ENCODE measurements at regions not wholly inside any gene's neighbourhood (a gene's known extent, or its start where the extent isn't known, plus 50 kb on each side); places are given as distances from the start of the nearest gene placed in this dataset.
A peak's percentile ranks its signal among the peaks of the same experiment; 100 is the strongest.

GRCh38 chr2:129464036-129464435 lies 515.4 kb upstream of the RAB6C start:
- ChIA-PET POLR2A (no interaction called here), CTCF (ENCODE audit: low intra/inter-chr PET ratio) (no interaction called here)
- in situ Hi-C loops (cut with MboI): no loop called here
- no peaks in the 10 kb centered on the region for H3K9me3 ChIP-seq (replicated peaks; ENCODE audit: control insufficient read depth, insufficient read depth, low read depth, low read length)
- H3K4me3 ChIP-seq: no peak overlapping the region
- intact Hi-C loops (cut with micrococcal nuclease): no loop called here
- ATAC-seq (no peak), FAIRE-seq (no peak), DNase-seq (ENCODE audit: extremely low read depth in 1 of 4, low spot score in 3 of 4) (no peak)
- H4K20me1 ChIP-seq (replicated peaks; ENCODE audit: control insufficient read depth, insufficient read depth, low read length): no peaks in the 10 kb centered on the region
- BruUV-seq (replicated peaks): no TSS peak
- no peaks in the 10 kb centered on the region for H3K79me2 ChIP-seq (ENCODE audit: control insufficient read depth, insufficient read depth, low read length)
- no peak overlapping the region for H2AFZ ChIP-seq (ENCODE audit: low read depth, low read length)
- no peak for TF ChIP-seq ZC3H4 (CRISPR knock-in tag; IDR thresholded peaks at IDR 0.05; ENCODE audit: borderline replicate concordance)
- TF ChIP-seq SPI1 (IDR thresholded peaks at IDR 0.05; ENCODE audit: borderline replicate concordance, low read depth, low read length): 0 out of 2 replicates have a peak, but pooled peaks have one; percentile 18
- H3K9me1 ChIP-seq (ENCODE audit: control insufficient read depth, insufficient read depth, low read length): no peaks in the 10 kb centered on the region
- no peaks in the 10 kb centered on the region for H3K4me1 ChIP-seq (replicated peaks in 1 of 2; ENCODE audit: control insufficient read depth in 2 of 2, insufficient read depth in 2 of 2, low read length in 2 of 2)
- no peak overlapping the region for H3K27ac ChIP-seq (ENCODE audit: extremely low read depth, low read depth, low read length)
- WGBS (ENCODE audit: insufficient coverage, low coverage, missing lambda C conversion rate): 0% methylated on average over 4 of the region's 4 CpGs
- H3K27me3 ChIP-seq (ENCODE audit: control insufficient read depth in 2 of 2, insufficient read depth in 2 of 2, low read length in 2 of 2): peaks cover 0 to 6% of the 10 kb centered on the region in 2 experiments; a peak in 2 of 5 replicates
- H3K9ac ChIP-seq (ENCODE audit: insufficient read depth in 1 of 2, low read depth in 2 of 2, low read length in 2 of 2): no peak overlapping the region
- no peaks in the 10 kb centered on the region for H3K36me3 ChIP-seq (ENCODE audit: control insufficient read depth, insufficient read depth, low read length)
- H3K4me2 ChIP-seq (ENCODE audit: insufficient read depth, low read length): no peak overlapping the region

- Histone ChIP-seq H2AFZ (ENCODE audit: low read depth, low read length) (no peak overlapping the region), H3K4me1 (replicated peaks in 1 of 2; ENCODE audit: control insufficient read depth in 2 of 2, insufficient read depth in 2 of 2, low read length in 2 of 2) (no peaks in the 10 kb centered on the region), H4K20me1 (replicated peaks; ENCODE audit: control insufficient read depth, insufficient read depth, low read length) (no peaks in the 10 kb centered on the region), H3K4me3 (no peak overlapping the region), H3K9ac (ENCODE audit: insufficient read depth in 1 of 2, low read depth in 2 of 2, low read length in 2 of 2) (no peak overlapping the region), H3K27ac (ENCODE audit: extremely low read depth, low read depth, low read length) (no peak overlapping the region), H3K79me2 (ENCODE audit: control insufficient read depth, insufficient read depth, low read length) (no peaks in the 10 kb centered on the region), H3K4me2 (ENCODE audit: insufficient read depth, low read length) (no peak overlapping the region), H3K36me3 (ENCODE audit: control insufficient read depth, insufficient read depth, low read length) (no peaks in the 10 kb centered on the region), H3K9me1 (ENCODE audit: control insufficient read depth, insufficient read depth, low read length) (no peaks in the 10 kb centered on the region), H3K27me3 (ENCODE audit: control insufficient read depth in 2 of 2, insufficient read depth in 2 of 2, low read length in 2 of 2) (peaks cover 0 to 3% of the 10 kb centered on the region in 2 experiments; a peak in 1 of 5 replicates), H3K9me3 (replicated peaks; ENCODE audit: control insufficient read depth, insufficient read depth, low read depth, low read length) (no peaks in the 10 kb centered on the region)
- under 1% methylated on average over 6 of the region's 6 CpGs for whole genome bisulfite sequencing (ENCODE audit: insufficient coverage, low coverage, missing lambda C conversion rate)
- ChIA-PET POLR2A (no interaction called here), CTCF (ENCODE audit: low intra/inter-chr PET ratio) (no interaction called here)
- no peak for ATAC-seq
- DNase-seq (ENCODE audit: extremely low read depth in 1 of 4, low spot score in 3 of 4): no peak
- FAIRE-seq: no peak
- intact Hi-C loops (cut with micrococcal nuclease) (no loop called here), in situ Hi-C loops (cut with MboI) (no loop called here)
- TF ChIP-seq ZNF232 (CRISPR knock-in tag; IDR thresholded peaks at IDR 0.05): no peak
- TF ChIP-seq BDP1 (IDR thresholded peaks at IDR 0.05; ENCODE audit: insufficient read depth, insufficient read length): no peak
- no peak for TF ChIP-seq ZNF507 (tag; conservative IDR thresholded peaks at IDR 0.05)
- no peak for TF ChIP-seq TCF7 (IDR thresholded peaks at IDR 0.05; ENCODE audit: borderline replicate concordance)
- no peak for TF ChIP-seq PCBP1 (IDR thresholded peaks at IDR 0.05; ENCODE audit: low read depth, low read length, poor library complexity, severe bottlenecking)
- TF ChIP-seq BRCA1 (IDR thresholded peaks at IDR 0.05): no peak
- TF ChIP-seq BRCA1 (CRISPR knock-in tag; IDR thresholded peaks at IDR 0.05): no peak
- no peak for TF ChIP-seq RBM15 (IDR thresholded peaks at IDR 0.05; ENCODE audit: insufficient read depth, low read length)
- no peak for TF ChIP-seq ELF2 (CRISPR knock-in tag; IDR thresholded peaks at IDR 0.05)
- BruUV-seq (replicated peaks): no TSS peak
Measured at GRCh38 chr2:129464631-129465030, 514.8 kb upstream of the RAB6C start.
